OCI-LY1 (cell line): ENCODE measurements at regions not wholly inside any gene's neighbourhood (a gene's known extent, or its start where the extent isn't known, plus 50 kb on each side); places are given as distances from the start of the nearest gene placed in this dataset.

Experiments
- H2AFZ ChIP-seq: fragments of 200-600 bp; sonication (generic), shearing (Covaris generic); 2 replicates; pipeline ENCODE4 v1.6.0; 2014; ENCODE audit warnings: antibody characterized with exemption, mild to moderate bottlenecking, low read length
- H3F3A ChIP-seq: fragments of 200-600 bp; sonication (generic), shearing (Covaris generic); 2 replicates; pipeline ENCODE4 v1.6.0; 2014; ENCODE audit warnings: mild to moderate bottlenecking, antibody characterized with exemption, low read length, moderate library complexity; ENCODE audit not compliant: insufficient read depth
- H3K27ac ChIP-seq: fragments of 200-600 bp; sonication (generic); 2 replicates; pipeline ENCODE4 v1.5.1; 2014; ENCODE audit warnings: low read length, mixed run types, mild to moderate bottlenecking, low read depth; ENCODE audit not compliant: poor library complexity, severe bottlenecking
- H3K27me3 ChIP-seq: fragments of 200-600 bp; sonication (generic); 2 replicates; pipeline ENCODE4 v1.6.0; 2014; ENCODE audit warnings: antibody characterized with exemption, mild to moderate bottlenecking, low read length, moderate library complexity; ENCODE audit not compliant: insufficient read depth
- H3K36me3 ChIP-seq: fragments of 200-600 bp; sonication (generic); 2 replicates; pipeline ENCODE4 v1.6.1; 2014; ENCODE audit warnings: mild to moderate bottlenecking, antibody characterized with exemption, low read length, moderate library complexity, mixed read lengths; ENCODE audit not compliant: insufficient read depth
- H3K4me1 ChIP-seq: fragments of 200-600 bp; sonication (generic); 2 replicates; pipeline ENCODE4 v1.5.1; 2014; ENCODE audit warnings: mild to moderate bottlenecking, low read length, moderate library complexity; ENCODE audit not compliant: insufficient read depth, severe bottlenecking
- H3K4me2 ChIP-seq: fragments of 200-600 bp; sonication (generic), shearing (Covaris generic); 2 replicates; pipeline ENCODE4 v1.6.1; 2014; ENCODE audit warnings: low read length
- H3K4me3 ChIP-seq: fragments of 200-600 bp; sonication (generic); 2 replicates; pipeline ENCODE4 v1.5.1; 2014; ENCODE audit warnings: low read length, low read depth, mild to moderate bottlenecking, mixed read lengths; ENCODE audit not compliant: poor library complexity, severe bottlenecking
- H3K79me2 ChIP-seq: fragments of 200-600 bp; shearing (Covaris generic); 2 replicates; pipeline ENCODE4 v1.6.1; 2016; ENCODE audit warnings: mixed run types, low read length, mixed read lengths; ENCODE audit not compliant: insufficient read depth
- H3K9ac ChIP-seq: fragments of 200-600 bp; sonication (generic), shearing (Covaris generic); 2 replicates; pipeline ENCODE4 v1.6.1; 2014; ENCODE audit warnings: mild to moderate bottlenecking, low read length, mixed read lengths
- H3K9me2 ChIP-seq: fragments of 200-600 bp; sonication (generic), shearing (Covaris generic); 2 replicates; pipeline ENCODE4 v1.6.1; 2014; ENCODE audit warnings: low read depth, mild to moderate bottlenecking, low read length, mixed read lengths
- H3K9me3 ChIP-seq: fragments of 200-600 bp; shearing (Covaris generic); 2 replicates; pipeline ENCODE4 v1.6.1; 2014; ENCODE audit warnings: low read length, mixed read lengths
- H4K20me1 ChIP-seq: fragments of 200-600 bp; sonication (generic), shearing (Covaris generic); 2 replicates; pipeline ENCODE4 v1.6.0; 2016; ENCODE audit warnings: mild to moderate bottlenecking, low read length; ENCODE audit not compliant: insufficient read depth
- EZH2 ChIP-seq: fragments of 200-600 bp; sonication (generic), shearing (Covaris generic); IDR thresholded peaks from 2 replicates; pipeline ENCODE4 v1.8.0; 2017; ENCODE audit warnings: borderline replicate concordance, mixed run types, mild to moderate bottlenecking, antibody characterized with exemption, low read length, moderate library complexity, mixed read lengths
- TF ChIP-seq, protein P1 (sequence below): fragments of 200-600 bp; sonication (generic), shearing (Covaris generic); IDR thresholded peaks from 2 replicates; pipeline ENCODE4 v1.5.1; 2017; ENCODE audit warnings: mild to moderate bottlenecking, antibody characterized with exemption, low read length, moderate library complexity, mixed read lengths

DNA sequence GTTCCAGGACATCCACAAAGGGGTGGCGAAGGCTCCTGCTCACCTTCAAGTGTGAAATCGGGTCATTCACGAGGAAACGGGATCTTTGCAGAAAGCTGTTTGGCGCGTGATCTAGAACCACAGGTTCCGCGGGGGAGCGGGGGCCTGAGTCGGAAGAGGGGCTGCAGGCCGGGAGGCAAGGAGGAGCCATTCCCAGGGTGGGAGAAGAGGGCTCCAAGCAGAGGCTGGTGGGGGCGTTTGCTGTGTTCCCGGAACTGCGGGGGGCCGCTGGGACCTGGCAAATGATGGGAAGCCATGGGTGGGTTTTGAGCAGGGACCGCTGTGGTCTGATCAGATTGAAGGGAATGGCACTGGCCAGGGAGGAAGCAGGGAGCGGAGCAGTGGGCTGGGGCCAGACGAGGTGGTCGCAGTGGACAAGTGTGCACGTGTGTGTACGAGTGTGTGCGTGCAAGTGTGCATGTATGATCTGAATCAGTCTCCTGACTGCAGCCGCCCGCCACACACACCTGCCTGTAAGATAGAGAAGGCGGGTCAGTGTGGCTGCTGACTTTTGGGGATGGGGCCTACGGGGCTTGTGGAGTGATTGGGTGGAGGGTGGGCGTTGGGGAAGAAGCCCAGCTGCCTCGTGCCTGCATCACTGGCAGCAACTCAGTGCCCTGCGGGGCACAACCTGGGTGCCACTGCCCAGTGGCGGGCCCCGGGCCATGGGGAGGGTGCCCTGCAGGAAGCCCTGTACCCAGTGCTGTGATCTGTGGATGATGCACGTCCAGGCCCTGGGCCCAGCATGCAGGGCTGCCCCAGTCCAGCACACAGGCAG is 141.9 kb downstream of the KIF26A start:
- no peaks in the 10 kb centered on the region for H4K20me1 ChIP-seq
- H2AFZ ChIP-seq: no peak overlapping the region
- no peaks in the 10 kb centered on the region for H3K9me2 ChIP-seq
- H3K4me2 ChIP-seq: no peak overlapping the region
- H3K9ac ChIP-seq: no peak overlapping the region
- no peaks in the 10 kb centered on the region for H3K36me3 ChIP-seq
- TF ChIP-seq, protein P1, sequence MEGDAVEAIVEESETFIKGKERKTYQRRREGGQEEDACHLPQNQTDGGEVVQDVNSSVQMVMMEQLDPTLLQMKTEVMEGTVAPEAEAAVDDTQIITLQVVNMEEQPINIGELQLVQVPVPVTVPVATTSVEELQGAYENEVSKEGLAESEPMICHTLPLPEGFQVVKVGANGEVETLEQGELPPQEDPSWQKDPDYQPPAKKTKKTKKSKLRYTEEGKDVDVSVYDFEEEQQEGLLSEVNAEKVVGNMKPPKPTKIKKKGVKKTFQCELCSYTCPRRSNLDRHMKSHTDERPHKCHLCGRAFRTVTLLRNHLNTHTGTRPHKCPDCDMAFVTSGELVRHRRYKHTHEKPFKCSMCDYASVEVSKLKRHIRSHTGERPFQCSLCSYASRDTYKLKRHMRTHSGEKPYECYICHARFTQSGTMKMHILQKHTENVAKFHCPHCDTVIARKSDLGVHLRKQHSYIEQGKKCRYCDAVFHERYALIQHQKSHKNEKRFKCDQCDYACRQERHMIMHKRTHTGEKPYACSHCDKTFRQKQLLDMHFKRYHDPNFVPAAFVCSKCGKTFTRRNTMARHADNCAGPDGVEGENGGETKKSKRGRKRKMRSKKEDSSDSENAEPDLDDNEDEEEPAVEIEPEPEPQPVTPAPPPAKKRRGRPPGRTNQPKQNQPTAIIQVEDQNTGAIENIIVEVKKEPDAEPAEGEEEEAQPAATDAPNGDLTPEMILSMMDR: no peak
- TF ChIP-seq EZH2: no peak
- H3K4me3 ChIP-seq: no peak overlapping the region
- no peaks in the 10 kb centered on the region for H3K27me3 ChIP-seq
- no peak overlapping the region for H3K27ac ChIP-seq
- no peaks in the 10 kb centered on the region for H3K9me3 ChIP-seq
- H3K4me1 ChIP-seq: no peaks in the 10 kb centered on the region
- H3K79me2 ChIP-seq: no peaks in the 10 kb centered on the region
- H3F3A ChIP-seq: no peaks in the 10 kb centered on the region

- Histone ChIP-seq H3F3A (no peaks in the 10 kb centered on the region), H3K9ac (no peak overlapping the region), H4K20me1 (no peaks in the 10 kb centered on the region), H3K27me3 (no peaks in the 10 kb centered on the region), H3K4me2 (no peak overlapping the region), H3K4me3 (no peak overlapping the region), H3K9me2 (no peaks in the 10 kb centered on the region), H3K79me2 (no peaks in the 10 kb centered on the region), H3K4me1 (no peaks in the 10 kb centered on the region), H3K27ac (no peak overlapping the region), H2AFZ (no peak overlapping the region), H3K9me3 (no peaks in the 10 kb centered on the region), H3K36me3 (no peaks in the 10 kb centered on the region)
- TF ChIP-seq, protein P1: no peak
- TF ChIP-seq EZH2: no peak
Observed at GRCh38 chr14:104280902-104281767, 142.7 kb downstream of the KIF26A start.

GRCh38 chr14:104281768-104282301 is 143.4 kb downstream of the KIF26A start:
- TF ChIP-seq EZH2: no peak
- TF ChIP-seq, protein P1: no peak
- no peak overlapping the region for H3K4me3 ChIP-seq
- no peaks in the 10 kb centered on the region for H3K9me3 ChIP-seq

More at GRCh38 chr14:104281768-104282301, 143.4 kb downstream of the KIF26A start:
- Histone ChIP-seq H3K4me1 (no peaks in the 10 kb centered on the region), H3K9ac (no peak overlapping the region), H4K20me1 (no peaks in the 10 kb centered on the region), H3K27ac (no peak overlapping the region), H3K4me2 (no peak overlapping the region), H3F3A (no peaks in the 10 kb centered on the region), H3K9me2 (no peaks in the 10 kb centered on the region), H3K79me2 (no peaks in the 10 kb centered on the region), H3K27me3 (no peaks in the 10 kb centered on the region), H2AFZ (no peak overlapping the region), H3K36me3 (no peaks in the 10 kb centered on the region)
